Duodenal mucosa (tissue), 2 donors: ENCODE measurements at regions not wholly inside any gene's neighbourhood (a gene's known extent, or its start where the extent isn't known, plus 50 kb on each side); places are given as distances from the start of the nearest gene placed in this dataset.

Experiments used
- H3K27ac ChIP-seq: one replicate; pipeline ENCODE4 v1.7.0; 2013; ENCODE audit warnings: low read depth, low read length
- H3K27me3 ChIP-seq, 2 donors: one replicate each; pipeline ENCODE4 v1.7.0; 2013; ENCODE audit warnings: low read length in 2 of 2, control low read depth in 1 of 2; ENCODE audit not compliant: insufficient read depth in 2 of 2, control insufficient read depth in 1 of 2
- H3K36me3 ChIP-seq, 2 donors: one replicate each; pipeline ENCODE4 v1.7.0; 2013; ENCODE audit warnings: low read length in 2 of 2, control low read depth in 1 of 2; ENCODE audit not compliant: insufficient read depth in 2 of 2, control insufficient read depth in 1 of 2
- H3K4me1 ChIP-seq, 2 donors: one replicate each; pipeline ENCODE4 v1.7.0; 2013; ENCODE audit warnings: low read length in 2 of 2, control low read depth in 1 of 2; ENCODE audit not compliant: insufficient read depth in 2 of 2, control insufficient read depth in 1 of 2
- H3K4me3 ChIP-seq, 2 donors: one replicate each; pipeline ENCODE4 v1.7.0; 2013; ENCODE audit warnings: low read length in 2 of 2, low read depth in 1 of 2
- H3K9ac ChIP-seq, 2 donors: one replicate each; pipeline ENCODE4 v1.7.0; 2013; ENCODE audit warnings: low read length in 2 of 2, low read depth in 1 of 2
- H3K9me3 ChIP-seq, 2 donors: one replicate each; pipeline ENCODE4 v1.7.0; 2013; ENCODE audit warnings: low read length in 2 of 2, control low read depth in 1 of 2; ENCODE audit not compliant: control insufficient read depth in 1 of 2

GRCh38 chr13:109853153-109853552 is 66.8 kb upstream of the IRS2 start:
- no peak overlapping the region for H3K4me3 ChIP-seq
- no peaks in the 10 kb centered on the region for H3K36me3 ChIP-seq
- no peak overlapping the region for H3K9ac ChIP-seq
- no peak overlapping the region for H3K27ac ChIP-seq
- no peaks in the 10 kb centered on the region for H3K9me3 ChIP-seq
- no peaks in the 10 kb centered on the region for H3K27me3 ChIP-seq
- H3K4me1 ChIP-seq, result no peaks in the 10 kb centered on the region

GRCh38 chr13:109846185-109846584 is 59.8 kb upstream of the IRS2 start:
- Histone ChIP-seq H3K4me1 (no peaks in the 10 kb centered on the region), H3K36me3 (no peaks in the 10 kb centered on the region), H3K9ac (no peak overlapping the region), H3K27ac (no peak overlapping the region), H3K4me3 (no peak overlapping the region), H3K27me3 (no peaks in the 10 kb centered on the region), H3K9me3 (no peaks in the 10 kb centered on the region)

- no peaks in the 10 kb centered on the region for H3K36me3 ChIP-seq
- no peaks in the 10 kb centered on the region for H3K9me3 ChIP-seq
- no peaks in the 10 kb centered on the region for H3K27me3 ChIP-seq
- H3K4me3 ChIP-seq, result no peak overlapping the region
- H3K9ac ChIP-seq, result no peak overlapping the region
- no peak overlapping the region for H3K27ac ChIP-seq
- no peaks in the 10 kb centered on the region for H3K4me1 ChIP-seq
Measured at GRCh38 chr13:109844396-109844795, 58.0 kb upstream of the IRS2 start.

GRCh38 chr13:109843695-109844094 is 57.3 kb upstream of the IRS2 start:
- no peaks in the 10 kb centered on the region for H3K4me1 ChIP-seq
- no peaks in the 10 kb centered on the region for H3K27me3 ChIP-seq
- H3K27ac ChIP-seq, result no peak overlapping the region
- no peak overlapping the region for H3K9ac ChIP-seq
- no peaks in the 10 kb centered on the region for H3K9me3 ChIP-seq
- H3K4me3 ChIP-seq, result no peak overlapping the region
- no peaks in the 10 kb centered on the region for H3K36me3 ChIP-seq

- H3K27me3 ChIP-seq, result no peaks in the 10 kb centered on the region
- H3K27ac ChIP-seq, result no peak overlapping the region
- no peaks in the 10 kb centered on the region for H3K36me3 ChIP-seq
- no peak overlapping the region for H3K9ac ChIP-seq
- H3K9me3 ChIP-seq, result no peaks in the 10 kb centered on the region
- H3K4me3 ChIP-seq, result no peak overlapping the region
- peaks cover 0 to 2% of the 10 kb centered on the region in 2 donors for H3K4me1 ChIP-seq
Measured at GRCh38 chr13:109842212-109842920, 56.0 kb upstream of the IRS2 start.

- no peaks in the 10 kb centered on the region for H3K9me3 ChIP-seq
- no peaks in the 10 kb centered on the region for H3K36me3 ChIP-seq
- H3K27ac ChIP-seq, result no peak overlapping the region
- H3K4me1 ChIP-seq, result peaks cover 13 to 15% of the 10 kb centered on the region in 2 donors
- no peak overlapping the region for H3K9ac ChIP-seq
- no peaks in the 10 kb centered on the region for H3K27me3 ChIP-seq
- H3K4me3 ChIP-seq, result no peak overlapping the region
Measured at GRCh38 chr13:109840893-109841287, 54.5 kb upstream of the IRS2 start.

- Histone ChIP-seq H3K27me3 (no peaks in the 10 kb centered on the region), H3K9ac (no peak overlapping the region), H3K9me3 (no peaks in the 10 kb centered on the region), H3K4me3 (no peak overlapping the region), H3K27ac (no peak overlapping the region), H3K4me1 (peaks cover 15% of the 10 kb centered on the region in 2 donors), H3K36me3 (no peaks in the 10 kb centered on the region)
Measured at GRCh38 chr13:109840201-109840892, 54.0 kb upstream of the IRS2 start.

- Histone ChIP-seq H3K9ac (peak overlapping the region; percentile 34 to 36), H3K9me3 (no peaks in the 10 kb centered on the region), H3K4me1 (peaks cover 15% of the 10 kb centered on the region in 2 donors), H3K27ac (peak overlapping the region; percentile 60), H3K36me3 (no peaks in the 10 kb centered on the region), H3K4me3 (peak overlapping the region; percentile 38 to 41), H3K27me3 (no peaks in the 10 kb centered on the region)
Measured at GRCh38 chr13:109836629-109837607, 50.5 kb upstream of the IRS2 start.
